ENCODE measurements at regions not wholly inside any gene's neighbourhood (a gene's known extent, or its start where the extent isn't known, plus 50 kb on each side); places are given as distances from the start of the nearest gene placed in this dataset.
A peak's percentile ranks its signal among the peaks of the same experiment; 100 is the strongest.

GRCh38 chr10:96772196-96772595 lies 51.9 kb upstream of the PIK3AP1 start:
- DNase-seq: peak; percentile 31

DNA sequence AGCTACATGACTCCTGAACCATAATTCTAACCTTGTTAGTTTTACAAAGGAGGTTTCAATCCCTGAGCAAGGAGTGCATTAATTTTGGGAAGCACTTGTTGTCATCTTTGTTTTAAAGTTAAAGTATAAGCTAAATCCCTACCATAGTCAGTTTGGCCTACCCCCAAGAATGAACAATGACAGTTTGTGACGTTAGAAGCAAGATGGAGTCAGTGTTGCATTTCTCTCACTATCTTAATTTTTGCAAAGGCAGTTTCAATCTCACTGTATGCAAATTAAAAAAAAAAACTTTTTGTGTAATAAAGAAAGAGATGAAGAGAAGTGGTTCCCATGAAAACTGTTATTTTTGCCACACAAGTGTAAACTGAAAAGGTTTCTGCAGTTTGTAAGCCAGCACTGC lies 50.7 kb upstream of the PIK3AP1 start:
- no peak for DNase-seq
